GM21576 (cell line): ENCODE measurements at regions not wholly inside any gene's neighbourhood (a gene's known extent, or its start where the extent isn't known, plus 50 kb on each side); places are given as distances from the start of the nearest gene placed in this dataset.

Experiments used
- ATAC-seq: cut with Tn5 transposase; IDR thresholded peaks from one replicate; pipeline ENCODE4 v1.9.1; 2021; ENCODE audit warnings: mild to moderate bottlenecking, moderate library complexity; ENCODE audit not compliant: unreplicated experiment

GRCh38 chr14:101024686-101025085, 121.2 kb upstream of the RTL1 start:
- no peak for ATAC-seq

- no peak for ATAC-seq
Measured at GRCh38 chr14:101025131-101025530, 121.6 kb upstream of the RTL1 start.

- no peak for ATAC-seq
Measured at GRCh38 chr14:101025696-101026095, 122.2 kb upstream of the RTL1 start.

DNA sequence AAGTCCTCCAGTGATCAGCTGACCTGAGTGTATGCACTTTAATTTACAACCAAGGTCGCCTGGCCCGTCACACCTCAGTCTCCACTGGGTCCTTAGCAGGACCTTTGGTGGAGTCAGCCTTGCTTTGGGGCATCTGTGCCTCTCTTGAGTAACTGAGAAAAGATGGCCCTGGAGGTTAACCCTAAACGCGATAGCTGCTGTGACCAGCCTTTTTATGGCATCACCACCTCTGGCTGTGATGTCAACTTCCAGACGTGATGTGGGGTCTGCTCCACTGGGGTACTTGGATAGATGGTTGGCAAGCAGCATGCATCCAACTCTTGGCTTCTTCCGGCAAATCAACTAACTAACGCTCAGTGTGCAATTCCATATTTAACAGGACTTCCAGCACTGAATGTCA, 122.8 kb upstream of the RTL1 start:
- no peak for ATAC-seq

DNA sequence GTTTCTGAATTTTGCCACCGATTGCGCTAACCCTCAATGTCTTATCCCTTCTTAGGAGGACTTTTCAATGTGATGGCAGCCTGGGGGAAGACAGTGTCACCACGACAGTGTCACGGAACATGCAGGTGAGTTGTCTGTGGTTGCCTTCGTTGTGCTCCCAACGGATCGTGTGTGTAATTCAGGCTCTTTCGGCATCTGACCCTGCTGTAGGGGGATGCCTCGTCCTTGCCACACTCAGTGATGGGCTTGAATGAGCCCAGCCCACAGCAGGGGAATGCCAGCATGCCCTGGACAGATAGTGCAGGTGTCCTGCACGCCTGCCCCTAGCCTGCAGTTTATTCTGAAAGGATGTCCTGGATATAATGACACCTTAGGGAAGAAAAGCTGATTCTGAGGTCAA, 123.8 kb upstream of the RTL1 start:
- no peak for ATAC-seq

- no peak for ATAC-seq
Measured at GRCh38 chr14:101027966-101028365, 124.4 kb upstream of the RTL1 start.

GRCh38 chr14:101028971-101029667, 125.6 kb upstream of the RTL1 start:
- ATAC-seq, result no peak

- no peak for ATAC-seq
Measured at GRCh38 chr14:101029668-101030290, 126.3 kb upstream of the RTL1 start.

GRCh38 chr14:101030586-101030985, 127.1 kb upstream of the RTL1 start:
- ATAC-seq, result no peak

- no peak for ATAC-seq
Measured at GRCh38 chr14:101031186-101031585, 127.7 kb upstream of the RTL1 start.

DNA sequence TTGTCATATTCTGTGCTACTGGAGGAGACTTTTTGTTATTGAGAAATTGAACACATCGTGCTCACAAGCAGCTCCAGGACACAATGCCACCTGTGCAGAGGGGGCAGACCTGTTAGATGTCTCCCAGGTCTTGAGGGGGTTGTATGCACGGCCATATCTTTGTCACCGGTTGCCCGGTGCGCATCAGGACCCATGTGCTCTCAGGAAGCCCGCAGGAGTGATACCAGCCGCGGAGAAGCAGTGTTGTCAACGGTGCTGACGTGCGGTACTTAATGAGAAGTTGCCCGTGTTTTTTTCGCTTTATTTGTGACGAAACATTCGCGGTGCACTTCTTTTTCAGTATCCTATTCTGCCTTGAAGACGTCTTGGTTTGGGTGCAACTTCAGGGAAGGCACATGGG, 128.2 kb upstream of the RTL1 start:
- ATAC-seq, result no peak

DNA sequence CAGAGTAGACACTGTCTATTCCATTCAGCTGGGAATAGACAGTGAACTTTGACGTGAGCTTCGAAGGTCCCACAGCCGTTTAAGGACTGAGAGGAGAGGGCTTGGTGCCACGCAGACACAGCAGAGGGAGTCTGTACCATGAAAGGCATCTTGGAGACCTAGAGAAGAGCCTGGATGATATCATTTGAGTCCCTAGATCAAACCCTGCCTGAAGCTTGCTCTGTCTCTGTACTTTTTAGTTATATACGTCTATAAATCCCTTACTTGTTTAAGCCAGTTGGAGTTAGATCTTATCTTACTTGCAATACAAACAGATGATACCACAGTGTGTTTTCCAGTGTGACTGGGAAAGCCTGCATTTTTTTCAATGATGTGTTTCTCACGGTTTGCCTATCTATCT, 128.9 kb upstream of the RTL1 start:
- no peak for ATAC-seq

- ATAC-seq, result no peak
Measured at GRCh38 chr14:101033006-101033405, 129.5 kb upstream of the RTL1 start.

DNA sequence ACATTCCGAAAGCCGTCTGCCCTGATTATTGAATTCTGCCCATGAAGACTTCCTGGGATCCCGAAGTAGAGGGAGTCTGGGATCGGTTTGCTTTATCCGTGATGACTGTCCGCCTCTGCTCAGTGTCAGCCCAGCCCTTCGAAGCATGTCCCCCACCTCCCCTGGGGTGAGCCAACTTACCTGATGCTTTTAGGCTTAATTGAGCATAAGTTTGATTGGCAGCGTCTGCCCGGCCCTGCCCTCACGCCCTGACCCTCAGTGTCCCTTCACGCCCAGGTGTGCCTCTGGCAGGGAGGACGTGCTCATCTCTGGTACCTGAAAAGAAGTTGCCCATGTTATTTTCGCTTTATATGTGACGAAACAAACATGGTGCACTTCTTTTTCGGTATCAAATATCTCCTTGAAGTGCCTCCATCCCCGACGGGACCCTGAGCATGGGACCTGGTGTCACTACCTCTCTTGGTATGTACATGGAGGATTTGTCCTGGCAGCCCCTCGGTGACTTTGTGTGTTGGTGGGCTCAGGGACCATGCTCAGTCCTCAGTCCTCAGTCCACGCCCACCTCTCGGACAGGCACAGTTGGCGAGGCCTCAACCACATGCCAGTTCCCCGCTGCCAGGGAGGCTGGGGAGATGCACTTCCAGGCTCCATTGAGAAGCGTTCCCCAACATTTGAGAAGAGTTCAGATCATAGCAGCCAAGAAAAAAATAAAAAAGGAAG, 130.1 kb upstream of the RTL1 start:
- ATAC-seq, result no peak

DNA sequence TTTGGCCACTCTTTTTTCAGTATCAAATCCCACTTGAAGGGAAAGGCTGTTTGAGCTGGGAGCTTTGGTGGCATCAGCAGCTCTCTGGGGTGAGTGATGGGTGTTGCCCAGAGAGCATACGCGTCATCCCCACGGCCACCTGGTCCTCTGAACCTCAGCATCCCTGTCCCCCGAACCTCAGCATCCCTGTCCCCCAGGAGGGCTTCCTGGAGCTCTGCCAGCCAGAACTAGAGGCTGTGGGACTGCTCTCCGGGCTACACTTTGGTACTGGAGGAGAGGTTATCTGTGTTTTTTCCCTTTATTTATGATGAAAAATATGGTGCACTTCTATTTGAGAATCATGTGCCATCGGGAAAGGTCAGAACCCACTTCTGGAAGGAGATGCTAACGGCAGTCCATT, 131.5 kb upstream of the RTL1 start:
- no peak for ATAC-seq

- no peak for ATAC-seq
Measured at GRCh38 chr14:101035466-101036225, 132.1 kb upstream of the RTL1 start.

GRCh38 chr14:101037021-101037817, 133.7 kb upstream of the RTL1 start:
- no peak for ATAC-seq

DNA sequence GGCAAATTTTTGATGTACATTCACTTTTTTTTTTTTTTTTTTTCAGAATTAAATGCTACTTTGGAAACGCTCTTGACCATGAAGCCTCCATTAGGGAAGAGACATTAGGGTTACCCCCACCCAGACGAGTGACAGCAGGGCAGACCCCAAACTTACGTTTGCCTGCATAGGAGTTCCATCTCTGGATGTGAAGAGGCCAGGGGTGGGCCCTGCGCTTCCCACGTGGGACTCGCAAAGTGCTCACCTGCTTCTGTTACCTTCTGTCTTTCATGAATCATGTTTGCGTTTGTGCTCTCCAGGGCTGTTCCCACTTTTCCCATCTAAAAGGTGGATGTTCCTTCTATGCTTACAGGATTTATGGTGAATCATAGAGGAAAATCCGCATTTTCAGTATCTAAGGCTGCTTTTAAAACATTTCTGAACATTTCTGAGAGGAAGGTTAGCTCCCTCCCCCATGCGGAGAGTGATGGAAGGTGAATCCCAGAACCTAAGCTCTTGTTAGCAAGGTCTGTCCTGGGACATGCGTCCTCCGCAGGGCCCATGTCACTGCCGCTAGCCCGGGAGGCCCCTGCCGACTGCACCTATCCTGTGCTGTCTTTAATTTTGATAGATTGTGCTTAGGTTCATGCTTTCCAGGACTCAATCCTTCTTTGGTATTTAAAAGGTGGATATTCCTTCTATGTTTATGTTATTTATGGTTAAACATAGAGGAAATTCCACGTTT, 135.7 kb upstream of the RTL1 start:
- no peak for ATAC-seq

GRCh38 chr14:101039755-101040138, 136.2 kb upstream of the RTL1 start:
- no peak for ATAC-seq
